ENCODE measurements at regions not wholly inside any gene's neighbourhood (a gene's known extent, or its start where the extent isn't known, plus 50 kb on each side); places are given as distances from the start of the nearest gene placed in this dataset.

- TF ChIP-seq YY1 (IDR thresholded peaks at IDR 0.05; ENCODE audit: insufficient read depth, insufficient read length) (no peak), ZNF274 (IDR thresholded peaks at IDR 0.05; ENCODE audit: low read depth, low read length) (no peak), SUZ12 (IDR thresholded peaks at IDR 0.05; ENCODE audit: extremely low read depth, insufficient read depth, insufficient read length) (no peak)
Measured at GRCh38 chr12:67141296-67142018, 127.7 kb upstream of the CAND1 start.

All from NT2/D1 (cell line).